Upper lobe of left lung (tissue), 4 donors: ENCODE measurements at regions not wholly inside any gene's neighbourhood (a gene's known extent, or its start where the extent isn't known, plus 50 kb on each side); places are given as distances from the start of the nearest gene placed in this dataset.

Experiments
- EP300 ChIP-seq, 4 donors: sonication (generic); formaldehyde crosslinking; IDR thresholded peaks; one replicate each; pipeline ENCODE4 v1.5.1; 2017; ENCODE audit warnings: antibody characterized with exemption in 4 of 4, control low read depth in 2 of 4
- POLR2A ChIP-seq, 4 donors: fragments of 450-650 bp; IDR thresholded peaks; one replicate each; pipeline ENCODE4 v1.5.1; 2016 to 2017; ENCODE audit warnings: antibody characterized with exemption in 4 of 4, mild to moderate bottlenecking in 2 of 4
- TF ChIP-seq, protein P1 (sequence below), 6 experiments: fragments of 450-650 bp in 4 of 6; fragments of 200-600 bp in 2 of 6; sonication (generic) in 2 of 6; IDR thresholded peaks; one replicate each; pipeline ENCODE4 v1.5.1; 2016 to 2019; ENCODE audit warnings: antibody characterized with exemption in 6 of 6

GRCh38 chr2:129444751-129445150 lies 534.7 kb upstream of the RAB6C start:
- TF ChIP-seq EP300 (IDR thresholded peaks at IDR 0.05), result no peak
- TF ChIP-seq, protein P1, sequence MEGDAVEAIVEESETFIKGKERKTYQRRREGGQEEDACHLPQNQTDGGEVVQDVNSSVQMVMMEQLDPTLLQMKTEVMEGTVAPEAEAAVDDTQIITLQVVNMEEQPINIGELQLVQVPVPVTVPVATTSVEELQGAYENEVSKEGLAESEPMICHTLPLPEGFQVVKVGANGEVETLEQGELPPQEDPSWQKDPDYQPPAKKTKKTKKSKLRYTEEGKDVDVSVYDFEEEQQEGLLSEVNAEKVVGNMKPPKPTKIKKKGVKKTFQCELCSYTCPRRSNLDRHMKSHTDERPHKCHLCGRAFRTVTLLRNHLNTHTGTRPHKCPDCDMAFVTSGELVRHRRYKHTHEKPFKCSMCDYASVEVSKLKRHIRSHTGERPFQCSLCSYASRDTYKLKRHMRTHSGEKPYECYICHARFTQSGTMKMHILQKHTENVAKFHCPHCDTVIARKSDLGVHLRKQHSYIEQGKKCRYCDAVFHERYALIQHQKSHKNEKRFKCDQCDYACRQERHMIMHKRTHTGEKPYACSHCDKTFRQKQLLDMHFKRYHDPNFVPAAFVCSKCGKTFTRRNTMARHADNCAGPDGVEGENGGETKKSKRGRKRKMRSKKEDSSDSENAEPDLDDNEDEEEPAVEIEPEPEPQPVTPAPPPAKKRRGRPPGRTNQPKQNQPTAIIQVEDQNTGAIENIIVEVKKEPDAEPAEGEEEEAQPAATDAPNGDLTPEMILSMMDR (IDR thresholded peaks at IDR 0.05), result no peak
- TF ChIP-seq POLR2A (IDR thresholded peaks at IDR 0.05), result no peak
